ENCODE measurements at regions not wholly inside any gene's neighbourhood (a gene's known extent, or its start where the extent isn't known, plus 50 kb on each side); places are given as distances from the start of the nearest gene placed in this dataset.

DNA sequence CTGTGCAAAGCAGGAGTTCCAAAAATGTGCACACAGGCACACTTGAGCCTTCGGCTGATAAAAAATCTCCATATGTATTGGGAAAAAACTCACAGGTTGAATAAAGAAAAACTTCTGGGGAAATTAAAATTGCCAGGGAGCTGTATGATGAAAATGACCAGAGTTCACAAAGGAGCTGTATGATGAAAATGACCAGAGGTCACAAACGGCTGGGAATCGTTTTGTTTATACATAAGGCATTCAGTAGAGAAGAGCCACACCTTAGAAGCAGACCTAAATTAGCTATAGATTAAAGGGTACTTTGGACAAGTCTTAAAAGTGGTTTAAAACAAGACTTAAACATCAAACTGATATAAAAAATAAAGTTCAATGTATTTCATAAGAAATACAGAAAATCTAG is 251.7 kb upstream of the TMEM132C start:
- H3K4me3 ChIP-seq (ENCODE audit: control insufficient read depth, low read depth, low read length), result no peak overlapping the region
- no peak for DNase-seq (ENCODE audit: low read depth)
- no peak for TF ChIP-seq CTCF (IDR thresholded peaks at IDR 0.05; ENCODE audit: control insufficient read depth, insufficient read depth, low read depth, low read length, missing control alignments)

DNA sequence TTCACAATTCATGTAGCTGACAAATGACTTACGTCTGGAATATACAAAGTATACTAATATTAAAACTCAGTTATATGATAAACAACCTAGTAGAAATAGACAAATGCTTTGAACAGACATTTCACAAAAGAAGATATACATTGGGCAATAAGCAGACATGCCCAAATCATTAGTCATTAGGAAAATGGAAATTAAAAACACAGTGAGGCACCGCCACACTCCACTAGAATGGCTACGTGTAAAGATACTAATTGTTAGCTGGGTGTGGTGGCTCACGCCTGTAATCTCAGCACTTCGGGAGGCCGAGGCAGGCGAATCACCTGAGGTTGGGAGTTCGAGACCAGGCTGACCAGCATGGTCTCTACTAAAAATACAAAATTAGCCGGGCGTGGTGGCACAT is 248.9 kb upstream of the TMEM132C start:
- no peak for DNase-seq (ENCODE audit: low read depth)
- H3K4me3 ChIP-seq (ENCODE audit: control insufficient read depth, low read depth, low read length), result no peak overlapping the region
- TF ChIP-seq CTCF (IDR thresholded peaks at IDR 0.05; ENCODE audit: control insufficient read depth, insufficient read depth, low read depth, low read length, missing control alignments), result no peak

- no peak overlapping the region for H3K4me3 ChIP-seq (ENCODE audit: control insufficient read depth, low read depth, low read length)
- DNase-seq (ENCODE audit: low read depth), result no peak
- TF ChIP-seq CTCF (IDR thresholded peaks at IDR 0.05; ENCODE audit: control insufficient read depth, insufficient read depth, low read depth, low read length, missing control alignments), result no peak
Observed at GRCh38 chr12:128019996-128020544, 246.9 kb upstream of the TMEM132C start.

GRCh38 chr12:128021561-128021960 is 245.4 kb upstream of the TMEM132C start:
- no peak for DNase-seq (ENCODE audit: low read depth)
- no peak for TF ChIP-seq CTCF (IDR thresholded peaks at IDR 0.05; ENCODE audit: control insufficient read depth, insufficient read depth, low read depth, low read length, missing control alignments)
- H3K4me3 ChIP-seq (ENCODE audit: control insufficient read depth, low read depth, low read length), result no peak overlapping the region

- H3K4me3 ChIP-seq (ENCODE audit: control insufficient read depth, low read depth, low read length), result no peak overlapping the region
- TF ChIP-seq CTCF (IDR thresholded peaks at IDR 0.05; ENCODE audit: control insufficient read depth, insufficient read depth, low read depth, low read length, missing control alignments), result no peak
- DNase-seq (ENCODE audit: low read depth), result no peak
Observed at GRCh38 chr12:128025589-128026245, 241.3 kb upstream of the TMEM132C start.

DNA sequence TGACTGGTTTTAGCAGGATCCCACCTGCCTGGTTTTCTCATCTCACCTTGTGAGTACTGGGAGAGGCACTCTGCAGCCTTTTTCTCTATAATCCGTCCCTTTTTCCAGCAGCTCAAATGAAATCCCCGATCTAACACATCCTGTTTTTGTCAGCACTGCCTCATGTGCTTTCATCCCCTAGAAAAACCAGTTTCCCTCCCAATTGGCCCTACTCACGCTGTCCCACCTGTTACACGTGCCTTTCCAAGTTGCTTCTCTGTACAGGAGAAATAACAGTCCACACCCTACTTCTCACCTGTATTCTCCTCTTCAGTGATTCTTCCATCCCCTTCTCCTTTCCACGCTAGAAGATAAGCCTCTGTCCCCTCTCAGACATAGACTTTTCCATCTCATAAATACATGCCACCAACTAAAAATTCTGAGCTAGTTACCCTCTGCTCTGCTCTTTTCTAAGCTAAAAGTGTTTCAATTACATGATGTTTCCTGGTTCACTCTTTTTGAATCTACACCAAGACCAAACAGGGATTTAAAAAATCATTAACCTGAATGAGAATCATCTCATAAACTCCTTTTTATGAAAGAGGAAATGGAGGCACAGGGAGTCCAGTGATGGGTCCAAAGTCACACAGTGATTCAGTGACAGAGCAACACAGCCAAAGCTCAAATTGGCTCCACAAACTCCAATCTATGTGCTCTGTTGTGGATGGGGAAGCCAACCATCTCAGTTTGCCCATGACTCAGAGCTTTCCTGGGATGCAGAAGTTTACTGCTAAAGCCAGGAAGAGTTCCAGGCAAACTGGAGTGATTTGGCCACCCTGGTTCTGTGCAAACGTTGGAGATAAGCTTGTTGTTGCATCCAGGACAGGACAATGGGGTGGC is 240.0 kb upstream of the TMEM132C start:
- DNase-seq (ENCODE audit: low read depth), result no peak
- no peak overlapping the region for H3K4me3 ChIP-seq (ENCODE audit: control insufficient read depth, low read depth, low read length)
- TF ChIP-seq CTCF (IDR thresholded peaks at IDR 0.05; ENCODE audit: control insufficient read depth, insufficient read depth, low read depth, low read length, missing control alignments), result no peak
